Stimulated activated CD4-positive, alpha-beta T cell treated with anti-CD3 and anti-CD28 coated beads, Interleukin-4, amount 100 ng/mL, for 4 hours (primary cell): ENCODE measurements at regions not wholly inside any gene's neighbourhood (a gene's known extent, or its start where the extent isn't known, plus 50 kb on each side); places are given as distances from the start of the nearest gene placed in this dataset.

Source experiments
- DNase-seq, 2 experiments: peaks; one replicate each; pipeline ENCODE4 v3.0.0-alpha.2; 2020

GRCh38 chr5:125100951-125101350, 354.5 kb upstream of the ZNF608 start:
- no peak for DNase-seq

- no peak for DNase-seq
These were observed 357.0 kb upstream of the ZNF608 start for GRCh38 chr5:125103459-125103858.

- DNase-seq = no peak
These were observed 359.8 kb upstream of the ZNF608 start for GRCh38 chr5:125106271-125106670.

- no peak for DNase-seq
These were observed 360.4 kb upstream of the ZNF608 start for GRCh38 chr5:125106881-125107280.

GRCh38 chr5:125109293-125109692, 362.9 kb upstream of the ZNF608 start:
- no peak for DNase-seq

- DNase-seq = no peak
These were observed 363.4 kb upstream of the ZNF608 start for GRCh38 chr5:125109816-125110215.

GRCh38 chr5:125112196-125112595, 365.8 kb upstream of the ZNF608 start:
- no peak for DNase-seq

- no peak for DNase-seq
These were observed 366.9 kb upstream of the ZNF608 start for GRCh38 chr5:125113328-125113727.

GRCh38 chr5:125115195-125115525, 368.7 kb upstream of the ZNF608 start:
- DNase-seq = no peak

- no peak for DNase-seq
These were observed 371.1 kb upstream of the ZNF608 start for GRCh38 chr5:125117566-125117965.

GRCh38 chr5:125120012-125120411, 373.6 kb upstream of the ZNF608 start:
- DNase-seq = no peak

- DNase-seq = no peak
These were observed 378.8 kb upstream of the ZNF608 start for GRCh38 chr5:125125031-125125823.

GRCh38 chr5:125126050-125126449, 379.6 kb upstream of the ZNF608 start:
- DNase-seq = no peak

- DNase-seq = no peak
These were observed 382.8 kb upstream of the ZNF608 start for GRCh38 chr5:125129151-125129806.

GRCh38 chr5:125130591-125130990, 384.2 kb upstream of the ZNF608 start:
- no peak for DNase-seq

- DNase-seq = no peak
These were observed 388.0 kb upstream of the ZNF608 start for GRCh38 chr5:125134216-125135081.

- no peak for DNase-seq
These were observed 391.1 kb upstream of the ZNF608 start for GRCh38 chr5:125137535-125137934.

- DNase-seq = no peak
These were observed 391.8 kb upstream of the ZNF608 start for GRCh38 chr5:125138266-125138665.

GRCh38 chr5:125139590-125139989, 393.2 kb upstream of the ZNF608 start:
- no peak for DNase-seq

- no peak for DNase-seq
These were observed 393.8 kb upstream of the ZNF608 start for GRCh38 chr5:125140220-125140619.

GRCh38 chr5:125140855-125141254, 394.4 kb upstream of the ZNF608 start:
- DNase-seq = no peak

- no peak for DNase-seq
These were observed 396.0 kb upstream of the ZNF608 start for GRCh38 chr5:125142458-125142857.

GRCh38 chr5:125143011-125143410, 396.6 kb upstream of the ZNF608 start:
- DNase-seq = no peak

- no peak for DNase-seq
These were observed 401.6 kb upstream of the ZNF608 start for GRCh38 chr5:125148076-125148475.
